Activated T-helper 1 cell treated with anti-CD3 and anti-CD28 coated beads, Interleukin-12 subunit alpha, Interleukin-12 subunit beta, Interleukin-2, Interleukin-4 antibody, amounts not matched to agents 30 ng/mL and 10 ng/mL and 1 ng/mL, durations not matched to agents 14 hours and 24 hours and 36 hours (primary cell): ENCODE measurements at regions not wholly inside any gene's neighbourhood (a gene's known extent, or its start where the extent isn't known, plus 50 kb on each side); places are given as distances from the start of the nearest gene placed in this dataset.

ENCODE experiments used
- DNase-seq: peaks from one replicate; pipeline ENCODE4 v3.0.0; 2021; ENCODE audit warnings: low spot score
- H3K27ac Mint-ChIP-seq: one replicate; pipeline ENCODE4 v1.8.0; 2021; ENCODE audit warnings: mild to moderate bottlenecking, mixed read lengths
- H3K27me3 Mint-ChIP-seq: one replicate; pipeline ENCODE4 v1.8.0; 2022; ENCODE audit warnings: mild to moderate bottlenecking, moderate library complexity, mixed read lengths; ENCODE audit not compliant: insufficient read depth
- H3K36me3 Mint-ChIP-seq: one replicate; pipeline ENCODE4 v1.8.0; 2021; ENCODE audit warnings: low read depth, mixed read lengths
- H3K4me1 Mint-ChIP-seq: one replicate; pipeline ENCODE4 v1.8.0; 2021; ENCODE audit warnings: low read depth, mixed read lengths
- H3K4me3 Mint-ChIP-seq: one replicate; pipeline ENCODE4 v1.8.0; 2021; ENCODE audit warnings: mild to moderate bottlenecking, moderate library complexity, mixed read lengths
- H3K9me3 Mint-ChIP-seq: one replicate; pipeline ENCODE4 v1.8.0; 2021; ENCODE audit warnings: mixed read lengths
- intact Hi-C: fragments of 100-400 bp; cut with micrococcal nuclease; formaldehyde crosslinking; loops from one replicate; pipeline ENCODE4 v1.15.1; 2024

GRCh38 chr9:14428781-14429230 lies 114.9 kb upstream of the NFIB start:
- no peaks in the 10 kb centered on the region for H3K9me3 Mint-ChIP-seq
- no peak overlapping the region for H3K4me3 Mint-ChIP-seq
- H3K4me1 Mint-ChIP-seq, result no peaks in the 10 kb centered on the region
- H3K36me3 Mint-ChIP-seq, result no peaks in the 10 kb centered on the region
- intact Hi-C loops, result loop anchor here (1.0 kb wide), 1 partner anchor 1002 kb away; no protein-coding TSS in a partner anchor
- H3K27me3 Mint-ChIP-seq, result peaks cover 7% of the 10 kb centered on the region
- H3K27ac Mint-ChIP-seq, result no peak overlapping the region
- DNase-seq, result peak; percentile 9

- intact Hi-C loops, result no loop called here
- H3K4me1 Mint-ChIP-seq, result no peaks in the 10 kb centered on the region
- H3K27ac Mint-ChIP-seq, result no peak overlapping the region
- H3K9me3 Mint-ChIP-seq, result no peaks in the 10 kb centered on the region
- no peaks in the 10 kb centered on the region for H3K36me3 Mint-ChIP-seq
- no peak overlapping the region for H3K4me3 Mint-ChIP-seq
- peaks cover 5% of the 10 kb centered on the region for H3K27me3 Mint-ChIP-seq
- DNase-seq, result no peak
These were observed 113.5 kb upstream of the NFIB start for GRCh38 chr9:14427419-14427818.

- no peaks in the 10 kb centered on the region for H3K4me1 Mint-ChIP-seq
- intact Hi-C loops, result no loop called here
- peaks cover 7% of the 10 kb centered on the region for H3K27me3 Mint-ChIP-seq
- H3K9me3 Mint-ChIP-seq, result no peaks in the 10 kb centered on the region
- no peaks in the 10 kb centered on the region for H3K36me3 Mint-ChIP-seq
- DNase-seq, result no peak
- no peak overlapping the region for H3K27ac Mint-ChIP-seq
- H3K4me3 Mint-ChIP-seq, result no peak overlapping the region
These were observed 111.0 kb upstream of the NFIB start for GRCh38 chr9:14424983-14425382.

- no peaks in the 10 kb centered on the region for H3K9me3 Mint-ChIP-seq
- intact Hi-C loops, result no loop called here
- no peak for DNase-seq
- H3K36me3 Mint-ChIP-seq, result no peaks in the 10 kb centered on the region
- no peak overlapping the region for H3K27ac Mint-ChIP-seq
- H3K4me3 Mint-ChIP-seq, result no peak overlapping the region
- no peaks in the 10 kb centered on the region for H3K4me1 Mint-ChIP-seq
- peaks cover 7% of the 10 kb centered on the region for H3K27me3 Mint-ChIP-seq
These were observed 110.3 kb upstream of the NFIB start for GRCh38 chr9:14424289-14424688.

GRCh38 chr9:14423815-14424261 lies 109.9 kb upstream of the NFIB start:
- H3K27ac Mint-ChIP-seq, result no peak overlapping the region
- H3K36me3 Mint-ChIP-seq, result no peaks in the 10 kb centered on the region
- H3K9me3 Mint-ChIP-seq, result no peaks in the 10 kb centered on the region
- no peak overlapping the region for H3K4me3 Mint-ChIP-seq
- DNase-seq, result no peak
- H3K4me1 Mint-ChIP-seq, result no peaks in the 10 kb centered on the region
- intact Hi-C loops, result no loop called here
- H3K27me3 Mint-ChIP-seq, result peaks cover 7% of the 10 kb centered on the region

- Mint-ChIP-seq H3K36me3 (no peaks in the 10 kb centered on the region), H3K4me3 (no peak overlapping the region), H3K9me3 (no peaks in the 10 kb centered on the region), H3K4me1 (no peaks in the 10 kb centered on the region), H3K27me3 (peaks cover 2% of the 10 kb centered on the region), H3K27ac (no peak overlapping the region)
- no peak for DNase-seq
- intact Hi-C loops, result no loop called here
These were observed 107.3 kb upstream of the NFIB start for GRCh38 chr9:14421291-14421690.

GRCh38 chr9:14418941-14419937 lies 105.3 kb upstream of the NFIB start:
- H3K27me3 Mint-ChIP-seq, result peaks cover 2% of the 10 kb centered on the region
- H3K4me1 Mint-ChIP-seq, result no peaks in the 10 kb centered on the region
- H3K36me3 Mint-ChIP-seq, result no peaks in the 10 kb centered on the region
- DNase-seq, result no peak
- H3K9me3 Mint-ChIP-seq, result no peaks in the 10 kb centered on the region
- intact Hi-C loops, result no loop called here
- no peak overlapping the region for H3K4me3 Mint-ChIP-seq
- no peak overlapping the region for H3K27ac Mint-ChIP-seq

GRCh38 chr9:14418301-14418940 lies 104.5 kb upstream of the NFIB start:
- Mint-ChIP-seq H3K27ac (no peak overlapping the region), H3K4me1 (no peaks in the 10 kb centered on the region), H3K9me3 (no peaks in the 10 kb centered on the region), H3K27me3 (peaks cover 2% of the 10 kb centered on the region), H3K36me3 (no peaks in the 10 kb centered on the region), H3K4me3 (no peak overlapping the region)
- intact Hi-C loops, result no loop called here
- DNase-seq, result no peak

GRCh38 chr9:14417237-14417636 lies 103.3 kb upstream of the NFIB start:
- H3K27me3 Mint-ChIP-seq, result peaks cover 2% of the 10 kb centered on the region
- DNase-seq, result no peak
- H3K36me3 Mint-ChIP-seq, result no peaks in the 10 kb centered on the region
- H3K9me3 Mint-ChIP-seq, result no peaks in the 10 kb centered on the region
- no peak overlapping the region for H3K4me3 Mint-ChIP-seq
- H3K27ac Mint-ChIP-seq, result no peak overlapping the region
- intact Hi-C loops, result no loop called here
- H3K4me1 Mint-ChIP-seq, result no peaks in the 10 kb centered on the region

GRCh38 chr9:14415947-14416346 lies 102.0 kb upstream of the NFIB start:
- Mint-ChIP-seq H3K4me1 (no peaks in the 10 kb centered on the region), H3K4me3 (no peak overlapping the region), H3K9me3 (no peaks in the 10 kb centered on the region), H3K36me3 (no peaks in the 10 kb centered on the region), H3K27me3 (peaks cover 3% of the 10 kb centered on the region), H3K27ac (no peak overlapping the region)
- intact Hi-C loops, result no loop called here
- DNase-seq, result no peak

- Mint-ChIP-seq H3K4me1 (no peaks in the 10 kb centered on the region), H3K9me3 (no peaks in the 10 kb centered on the region), H3K4me3 (no peak overlapping the region), H3K36me3 (no peaks in the 10 kb centered on the region), H3K27ac (no peak overlapping the region), H3K27me3 (peaks cover 2% of the 10 kb centered on the region)
- DNase-seq, result no peak
- intact Hi-C loops, result no loop called here
These were observed 99.9 kb upstream of the NFIB start for GRCh38 chr9:14413812-14414211.

GRCh38 chr9:14412775-14413174 lies 98.8 kb upstream of the NFIB start:
- DNase-seq, result no peak
- Mint-ChIP-seq H3K27ac (no peak overlapping the region), H3K4me1 (no peaks in the 10 kb centered on the region), H3K36me3 (no peaks in the 10 kb centered on the region), H3K4me3 (no peak overlapping the region), H3K27me3 (peaks cover 2% of the 10 kb centered on the region), H3K9me3 (no peaks in the 10 kb centered on the region)
- intact Hi-C loops, result no loop called here

GRCh38 chr9:14406463-14406862 lies 92.5 kb upstream of the NFIB start:
- H3K4me1 Mint-ChIP-seq, result no peaks in the 10 kb centered on the region
- no peaks in the 10 kb centered on the region for H3K36me3 Mint-ChIP-seq
- H3K9me3 Mint-ChIP-seq, result no peaks in the 10 kb centered on the region
- H3K27ac Mint-ChIP-seq, result no peak overlapping the region
- DNase-seq, result no peak
- peaks cover 2% of the 10 kb centered on the region for H3K27me3 Mint-ChIP-seq
- intact Hi-C loops, result no loop called here
- H3K4me3 Mint-ChIP-seq, result no peak overlapping the region
